ENCODE measurements at regions not wholly inside any gene's neighbourhood (a gene's known extent, or its start where the extent isn't known, plus 50 kb on each side); places are given as distances from the start of the nearest gene placed in this dataset.

GRCh38 chr4:59412739-59413138, 1787.4 kb upstream of the ADGRL3 start (continued):
- no peak for TF ChIP-seq ZMAT4 (CRISPR knock-in tag; IDR thresholded peaks at IDR 0.05)
- TF ChIP-seq SOX15 (CRISPR knock-in tag; IDR thresholded peaks at IDR 0.05), result no peak
- no peak for TF ChIP-seq CBFB (CRISPR knock-in tag; IDR thresholded peaks at IDR 0.05; ENCODE audit: low read depth)
- no peak for TF ChIP-seq HMGXB4 (CRISPR knock-in tag; IDR thresholded peaks at IDR 0.05)
- TF ChIP-seq ZNF232 (CRISPR knock-in tag; IDR thresholded peaks at IDR 0.05), result no peak

- no peaks in the 10 kb centered on the region for H3K36me3 Mint-ChIP-seq
- H3K27me3 Mint-ChIP-seq (ENCODE audit: low read depth), result no peaks in the 10 kb centered on the region
- no peak overlapping the region for H3K4me3 Mint-ChIP-seq
- ChIA-PET POLR2A (no interaction called here), CTCF (no interaction called here)
- ATAC-seq (no peak), DNase-seq (ENCODE audit: low spot score) (no peak)
- TF ChIP-seq ATF1 (CRISPR knock-in tag; IDR thresholded peaks at IDR 0.05), result no peak
- TF ChIP-seq FOXK1 (CRISPR knock-in tag; IDR thresholded peaks at IDR 0.05), result no peak
- no peak for TF ChIP-seq ZNF317 (CRISPR knock-in tag; IDR thresholded peaks at IDR 0.05; ENCODE audit: borderline replicate concordance, low read depth)
- TF ChIP-seq RORB (CRISPR knock-in tag; IDR thresholded peaks at IDR 0.05), result no peak
- no peak for TF ChIP-seq HMGA2 (CRISPR knock-in tag; IDR thresholded peaks at IDR 0.05)
- TF ChIP-seq CBFB (CRISPR knock-in tag; IDR thresholded peaks at IDR 0.05; ENCODE audit: low read depth), result no peak
- TF ChIP-seq FOXP1 (CRISPR knock-in tag; IDR thresholded peaks at IDR 0.05; ENCODE audit: borderline replicate concordance), result no peak
- TF ChIP-seq SOX15 (CRISPR knock-in tag; IDR thresholded peaks at IDR 0.05), result no peak
- TF ChIP-seq PRRX2 (CRISPR knock-in tag; IDR thresholded peaks at IDR 0.05), result no peak
- no peak for TF ChIP-seq EMX1 (CRISPR knock-in tag; IDR thresholded peaks at IDR 0.05)
- TF ChIP-seq KAT7 (CRISPR knock-in tag; IDR thresholded peaks at IDR 0.05; ENCODE audit: borderline replicate concordance), result no peak
- TF ChIP-seq AR (CRISPR knock-in tag; IDR thresholded peaks at IDR 0.05), result no peak
- no peak for TF ChIP-seq ZNF232 (CRISPR knock-in tag; IDR thresholded peaks at IDR 0.05)
- TF ChIP-seq ZNF263 (CRISPR knock-in tag; IDR thresholded peaks at IDR 0.05; ENCODE audit: low read depth), result no peak
- no peak for TF ChIP-seq SMAD3 (CRISPR knock-in tag; IDR thresholded peaks at IDR 0.05; ENCODE audit: borderline replicate concordance)
- TF ChIP-seq ATF2 (CRISPR knock-in tag; IDR thresholded peaks at IDR 0.05; ENCODE audit: borderline replicate concordance, low read depth), result no peak
- TF ChIP-seq RELA (CRISPR knock-in tag; IDR thresholded peaks at IDR 0.05; ENCODE audit: borderline replicate concordance), result no peak
- H3K4me1 Mint-ChIP-seq, result peaks cover 5% of the 10 kb centered on the region
- peaks cover 3% of the 10 kb centered on the region; the same call in 1 of the 2 replicates for H3K9me3 Mint-ChIP-seq
- no peak overlapping the region for H3K27ac Mint-ChIP-seq
Measured at GRCh38 chr4:59455751-59456150, 1744.4 kb upstream of the ADGRL3 start.

- TF ChIP-seq ZNF121 (CRISPR knock-in tag; IDR thresholded peaks at IDR 0.05) (no peak), GABPB1 (CRISPR knock-in tag; IDR thresholded peaks at IDR 0.05) (no peak), GTF2I (CRISPR knock-in tag; conservative IDR thresholded peaks at IDR 0.05) (no peak), SOX15 (CRISPR knock-in tag; IDR thresholded peaks at IDR 0.05) (no peak), SMAD4 (CRISPR knock-in tag; IDR thresholded peaks at IDR 0.05) (no peak), USF1 (CRISPR knock-in tag; IDR thresholded peaks at IDR 0.05) (no peak), NR2C2 (CRISPR knock-in tag; IDR thresholded peaks at IDR 0.05) (no peak), CBFB (CRISPR knock-in tag; IDR thresholded peaks at IDR 0.05; ENCODE audit: low read depth) (no peak), NFYB (CRISPR knock-in tag; conservative IDR thresholded peaks at IDR 0.05; ENCODE audit: low read depth) (no peak), ZNF219 (CRISPR knock-in tag; IDR thresholded peaks at IDR 0.05; ENCODE audit: borderline replicate concordance) (no peak), HMGA2 (CRISPR knock-in tag; IDR thresholded peaks at IDR 0.05) (no peak), IRF2 (CRISPR knock-in tag; IDR thresholded peaks at IDR 0.05; ENCODE audit: borderline replicate concordance, low read depth) (no peak), NR1H2 (CRISPR knock-in tag; IDR thresholded peaks at IDR 0.05) (no peak), ZNF423 (CRISPR knock-in tag; IDR thresholded peaks at IDR 0.05) (no peak), SP1 (CRISPR knock-in tag; conservative IDR thresholded peaks at IDR 0.05) (no peak), RORB (CRISPR knock-in tag; IDR thresholded peaks at IDR 0.05) (no peak)
- Mint-ChIP-seq H3K27ac (peak overlapping the region; percentile 34), H3K4me3 (no peak overlapping the region), H3K36me3 (no peaks in the 10 kb centered on the region), H3K4me1 (peaks cover 8% of the 10 kb centered on the region), H3K9me3 (peaks cover 3% of the 10 kb centered on the region; the same call in 1 of the 2 replicates), H3K27me3 (ENCODE audit: low read depth) (no peaks in the 10 kb centered on the region)
- ChIA-PET CTCF (no interaction called here), POLR2A (no interaction called here)
- ATAC-seq (peak; percentile 46), DNase-seq (ENCODE audit: low spot score) (no peak)
Measured at GRCh38 chr4:59457576-59457975, 1742.5 kb upstream of the ADGRL3 start.

All from WTC11 (cell line).